ENCODE measurements at regions not wholly inside any gene's neighbourhood (a gene's known extent, or its start where the extent isn't known, plus 50 kb on each side); places are given as distances from the start of the nearest gene placed in this dataset.

GRCh38 chr1:238592621-238593020, 701.9 kb upstream of the ZP4 start:
- ATAC-seq, result no peak
- no peak for FAIRE-seq
- no peak for DNase-seq (ENCODE audit: extremely low read depth in 1 of 4, low spot score in 3 of 4)
- in situ Hi-C loops (cut with MboI) (no loop called here), intact Hi-C loops (cut with micrococcal nuclease) (no loop called here)
- no peak overlapping the region for H3K27ac ChIP-seq (ENCODE audit: extremely low read depth, low read depth, low read length)
- no peaks in the 10 kb centered on the region for H3K79me2 ChIP-seq (ENCODE audit: control insufficient read depth, insufficient read depth, low read length)
- WGBS (ENCODE audit: insufficient coverage, low coverage, missing lambda C conversion rate), result 0% methylated on average over 7 of the region's 7 CpGs
- no peaks in the 10 kb centered on the region for H4K20me1 ChIP-seq (replicated peaks; ENCODE audit: control insufficient read depth, insufficient read depth, low read length)
- no peaks in the 10 kb centered on the region for H3K4me1 ChIP-seq (replicated peaks in 1 of 2; ENCODE audit: control insufficient read depth in 2 of 2, insufficient read depth in 2 of 2, low read length in 2 of 2)
- no peak overlapping the region for H3K9ac ChIP-seq (ENCODE audit: insufficient read depth in 1 of 2, low read depth in 2 of 2, low read length in 2 of 2)
- no peaks in the 10 kb centered on the region for H3K9me1 ChIP-seq (ENCODE audit: control insufficient read depth, insufficient read depth, low read length)
- no peak overlapping the region for H3K4me2 ChIP-seq (ENCODE audit: insufficient read depth, low read length)
- H2AFZ ChIP-seq (ENCODE audit: low read depth, low read length), result no peak overlapping the region
- no peak overlapping the region for H3K4me3 ChIP-seq
- no peak for TF ChIP-seq STAT5A (IDR thresholded peaks at IDR 0.05; ENCODE audit: borderline replicate concordance, low read length)
- no peak for TF ChIP-seq FOXP4 (CRISPR knock-in tag; IDR thresholded peaks at IDR 0.05; ENCODE audit: borderline replicate concordance)
- no peak for TF ChIP-seq SMARCE1 (IDR thresholded peaks at IDR 0.05)
- TF ChIP-seq HNRNPLL (IDR thresholded peaks at IDR 0.05; ENCODE audit: low read depth, low read length, poor library complexity, severe bottlenecking), result no peak
- no peak for TF ChIP-seq PREB (CRISPR knock-in tag; IDR thresholded peaks at IDR 0.05)
- no peak for TF ChIP-seq FOXJ2 (tag; IDR thresholded peaks at IDR 0.05)
- TF ChIP-seq TGIF2 (CRISPR knock-in tag; IDR thresholded peaks at IDR 0.05), result no peak
- no peak for TF ChIP-seq CAMTA2 (CRISPR knock-in tag; conservative IDR thresholded peaks at IDR 0.05)
- no peak for TF ChIP-seq ZNF445 (CRISPR knock-in tag; IDR thresholded peaks at IDR 0.05; ENCODE audit: low read depth)
- BruUV-seq (replicated peaks), result no TSS peak
- no peaks in the 10 kb centered on the region for H3K36me3 ChIP-seq (ENCODE audit: control insufficient read depth, insufficient read depth, low read length)
- H3K27me3 ChIP-seq (ENCODE audit: control insufficient read depth in 2 of 2, insufficient read depth in 2 of 2, low read length in 2 of 2), result no peaks in the 10 kb centered on the region
- H3K9me3 ChIP-seq (replicated peaks; ENCODE audit: control insufficient read depth, insufficient read depth, low read depth, low read length), result peaks cover 2% of the 10 kb centered on the region; the same call in 1 of the 2 replicates
- CTCF ChIA-PET (ENCODE audit: low intra/inter-chr PET ratio), result no interaction called here
- POLR2A ChIA-PET, result no interaction called here

Data from K562 (cell line).